Progenitor cell of endocrine pancreas (in vitro differentiated cells): ENCODE measurements at regions not wholly inside any gene's neighbourhood (a gene's known extent, or its start where the extent isn't known, plus 50 kb on each side); places are given as distances from the start of the nearest gene placed in this dataset.
"Not testable (repeated sequence)": the region's sequence is repeated elsewhere in the genome, so short reads cannot be mapped to it uniquely, and the experiment has no call there.

Experiments
- DNase-seq: peaks from one replicate; pipeline ENCODE4 v3.0.0; 2021; ENCODE audit warnings: low spot score; ENCODE audit not compliant: unreplicated experiment
- H3K27ac Mint-ChIP-seq: 2 replicates; pipeline ENCODE4 v1.8.0; 2021; ENCODE audit warnings: mild to moderate bottlenecking, moderate library complexity, mixed read lengths
- H3K27me3 Mint-ChIP-seq: 2 replicates; pipeline ENCODE4 v1.8.0; 2021; ENCODE audit warnings: mixed read lengths
- H3K36me3 Mint-ChIP-seq: 2 replicates; pipeline ENCODE4 v1.8.0; 2022; ENCODE audit warnings: mixed read lengths; ENCODE audit not compliant: insufficient read depth
- H3K4me1 Mint-ChIP-seq: 2 replicates; pipeline ENCODE4 v1.8.0; 2021; ENCODE audit warnings: low read depth, mixed read lengths
- H3K4me3 Mint-ChIP-seq: 2 replicates; pipeline ENCODE4 v1.8.0; 2021; ENCODE audit warnings: low read depth, mild to moderate bottlenecking, moderate library complexity, mixed read lengths
- H3K9me3 Mint-ChIP-seq: 2 replicates; pipeline ENCODE4 v1.8.0; 2021; ENCODE audit warnings: low read depth, mixed read lengths
- TF ChIP-seq, protein P1 (sequence below): fragments of 200-600 bp; sonication (generic); IDR thresholded peaks from one replicate; pipeline ENCODE4 v1.5.0; 2021; ENCODE audit warnings: antibody characterized with exemption, mild to moderate bottlenecking; ENCODE audit not compliant: unreplicated experiment

DNA sequence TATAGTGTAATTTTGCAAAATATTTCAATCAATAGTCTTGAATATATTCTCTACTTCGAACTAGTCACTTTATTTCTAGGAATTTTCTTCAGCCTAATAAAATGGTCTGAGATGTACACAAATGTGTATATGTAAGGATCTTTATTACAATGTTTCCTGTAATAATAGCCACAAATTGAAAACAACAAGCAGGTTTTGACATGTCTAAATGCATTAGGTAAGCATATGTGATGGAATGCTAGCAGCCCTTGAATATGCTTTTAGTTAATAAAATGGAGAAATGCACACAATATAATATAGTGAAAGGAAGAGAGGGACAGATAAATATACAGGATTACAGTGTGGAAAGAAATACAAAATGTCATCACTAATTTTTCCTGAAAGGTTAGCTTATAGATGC is 196.5 kb upstream of the IRX5 start:
- H3K27ac Mint-ChIP-seq = no peak overlapping the region
- no peaks in the 10 kb centered on the region for H3K36me3 Mint-ChIP-seq
- DNase-seq = no peak
- TF ChIP-seq, protein P1, sequence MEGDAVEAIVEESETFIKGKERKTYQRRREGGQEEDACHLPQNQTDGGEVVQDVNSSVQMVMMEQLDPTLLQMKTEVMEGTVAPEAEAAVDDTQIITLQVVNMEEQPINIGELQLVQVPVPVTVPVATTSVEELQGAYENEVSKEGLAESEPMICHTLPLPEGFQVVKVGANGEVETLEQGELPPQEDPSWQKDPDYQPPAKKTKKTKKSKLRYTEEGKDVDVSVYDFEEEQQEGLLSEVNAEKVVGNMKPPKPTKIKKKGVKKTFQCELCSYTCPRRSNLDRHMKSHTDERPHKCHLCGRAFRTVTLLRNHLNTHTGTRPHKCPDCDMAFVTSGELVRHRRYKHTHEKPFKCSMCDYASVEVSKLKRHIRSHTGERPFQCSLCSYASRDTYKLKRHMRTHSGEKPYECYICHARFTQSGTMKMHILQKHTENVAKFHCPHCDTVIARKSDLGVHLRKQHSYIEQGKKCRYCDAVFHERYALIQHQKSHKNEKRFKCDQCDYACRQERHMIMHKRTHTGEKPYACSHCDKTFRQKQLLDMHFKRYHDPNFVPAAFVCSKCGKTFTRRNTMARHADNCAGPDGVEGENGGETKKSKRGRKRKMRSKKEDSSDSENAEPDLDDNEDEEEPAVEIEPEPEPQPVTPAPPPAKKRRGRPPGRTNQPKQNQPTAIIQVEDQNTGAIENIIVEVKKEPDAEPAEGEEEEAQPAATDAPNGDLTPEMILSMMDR = no peak
- H3K4me3 Mint-ChIP-seq = no peak overlapping the region
- H3K4me1 Mint-ChIP-seq = peaks cover 3% of the 10 kb centered on the region
- H3K27me3 Mint-ChIP-seq = peaks cover 17% of the 10 kb centered on the region
- no peaks in the 10 kb centered on the region for H3K9me3 Mint-ChIP-seq

DNA sequence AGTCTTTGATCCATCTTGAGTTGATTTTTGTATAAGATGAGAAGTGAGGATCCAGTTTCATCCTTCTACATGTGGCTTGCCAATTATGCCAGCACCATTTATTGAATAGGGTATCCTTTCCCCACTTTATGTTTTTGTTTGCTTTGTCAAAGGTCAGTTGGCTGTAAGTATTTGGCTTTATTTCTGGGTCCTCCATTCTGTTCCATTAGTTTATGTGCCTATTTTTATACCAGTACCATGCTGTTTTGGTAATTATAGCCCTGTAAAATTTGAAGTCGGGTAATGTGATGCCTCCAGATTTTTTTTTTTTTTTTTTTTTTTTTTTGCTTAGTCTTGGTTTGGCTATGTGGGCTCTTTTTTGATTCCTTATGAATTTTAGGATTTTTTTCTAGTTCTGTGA is 203.0 kb upstream of the IRX5 start:
- H3K4me1 Mint-ChIP-seq, H3K36me3 Mint-ChIP-seq, H3K27ac Mint-ChIP-seq, H3K9me3 Mint-ChIP-seq, H3K27me3 Mint-ChIP-seq, H3K4me3 Mint-ChIP-seq, DNase-seq: not testable (repeated sequence)

DNA sequence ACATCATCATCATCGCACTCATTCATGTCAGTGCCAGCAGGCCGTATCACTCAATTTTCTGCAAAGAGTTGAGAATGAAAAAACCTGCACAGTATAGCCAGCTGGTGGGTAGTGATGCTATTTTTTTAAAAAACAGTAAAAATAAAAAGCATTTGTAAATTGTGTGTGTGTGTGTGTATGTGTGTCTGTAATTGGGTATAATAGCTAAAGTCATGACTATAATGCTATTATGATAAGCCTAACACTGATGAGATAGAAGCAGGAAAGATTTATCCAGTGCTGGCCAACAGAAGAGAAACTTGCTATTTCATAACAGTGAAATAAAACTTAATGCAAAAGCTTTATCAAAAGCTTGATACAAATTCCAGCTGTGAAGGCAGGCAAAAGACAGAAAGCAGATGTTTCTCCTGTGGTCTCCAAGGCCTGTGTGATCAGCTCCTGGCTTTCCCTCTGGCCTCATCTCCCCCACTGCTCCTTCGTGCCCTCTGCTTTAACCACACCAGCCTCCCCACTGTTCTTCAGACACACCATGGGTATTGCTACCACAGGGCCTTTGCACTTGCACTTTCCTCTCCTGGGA is 206.2 kb upstream of the IRX5 start:
- TF ChIP-seq, protein P1 = no peak
- Mint-ChIP-seq H3K27me3 (peaks cover 12% of the 10 kb centered on the region), H3K4me3 (no peak overlapping the region), H3K9me3 (peaks cover 3% of the 10 kb centered on the region), H3K27ac (no peak overlapping the region), H3K36me3 (no peaks in the 10 kb centered on the region), H3K4me1 (peaks cover 3% of the 10 kb centered on the region)
- DNase-seq = no peak

DNA sequence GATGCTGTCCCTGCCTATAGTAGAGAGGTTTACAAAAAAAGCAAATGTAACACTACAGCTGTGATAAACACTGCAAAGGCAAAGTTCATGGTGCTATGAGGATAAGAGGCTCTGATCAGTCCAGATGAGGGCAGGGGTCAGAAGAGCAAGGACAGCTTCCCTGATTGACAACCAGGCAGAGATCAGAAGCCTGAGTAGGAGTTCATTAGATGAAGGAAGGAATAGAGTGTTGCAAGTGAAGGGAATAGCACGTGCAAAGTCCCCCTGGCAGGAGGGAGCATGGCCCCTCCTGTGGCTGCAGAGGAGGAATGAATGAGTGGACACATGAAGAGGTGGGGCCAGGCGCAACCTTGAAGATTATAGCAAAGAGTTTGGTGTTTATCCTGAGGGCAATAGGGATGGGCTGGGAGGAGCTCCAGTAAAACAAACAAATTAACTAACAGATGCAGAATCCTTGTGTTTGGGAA is 208.4 kb upstream of the IRX5 start:
- no peak overlapping the region for H3K4me3 Mint-ChIP-seq
- peaks cover 7% of the 10 kb centered on the region for H3K9me3 Mint-ChIP-seq
- no peak overlapping the region for H3K27ac Mint-ChIP-seq
- H3K4me1 Mint-ChIP-seq = peaks cover 3% of the 10 kb centered on the region
- peaks cover 13% of the 10 kb centered on the region for H3K27me3 Mint-ChIP-seq
- no peak for DNase-seq
- TF ChIP-seq, protein P1 = no peak
- H3K36me3 Mint-ChIP-seq = no peaks in the 10 kb centered on the region

DNA sequence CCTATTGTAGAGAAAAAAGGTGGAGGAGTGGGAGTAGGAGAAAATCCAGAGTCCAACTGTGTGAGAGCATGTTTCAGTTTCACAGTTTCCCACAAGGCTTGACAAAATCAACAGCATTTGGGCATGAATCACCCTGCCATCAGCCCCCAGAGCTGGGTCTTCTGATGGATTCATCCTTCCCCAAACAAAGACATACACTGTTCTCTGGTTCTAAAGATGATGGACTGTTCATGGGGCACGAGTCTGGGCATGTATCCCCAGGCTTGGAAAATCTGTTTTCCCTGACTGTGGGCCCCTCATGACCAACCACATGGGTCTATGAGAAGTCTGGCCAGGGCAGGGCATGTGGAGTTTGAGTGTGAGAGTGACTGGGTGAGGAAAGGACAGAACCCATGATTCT is 210.4 kb upstream of the IRX5 start:
- Mint-ChIP-seq H3K36me3 (no peaks in the 10 kb centered on the region), H3K4me1 (peaks cover 3% of the 10 kb centered on the region), H3K4me3 (no peak overlapping the region), H3K9me3 (peaks cover 4% of the 10 kb centered on the region), H3K27ac (no peak overlapping the region), H3K27me3 (peaks cover 20% of the 10 kb centered on the region)
- no peak for DNase-seq
- TF ChIP-seq, protein P1 = no peak

DNA sequence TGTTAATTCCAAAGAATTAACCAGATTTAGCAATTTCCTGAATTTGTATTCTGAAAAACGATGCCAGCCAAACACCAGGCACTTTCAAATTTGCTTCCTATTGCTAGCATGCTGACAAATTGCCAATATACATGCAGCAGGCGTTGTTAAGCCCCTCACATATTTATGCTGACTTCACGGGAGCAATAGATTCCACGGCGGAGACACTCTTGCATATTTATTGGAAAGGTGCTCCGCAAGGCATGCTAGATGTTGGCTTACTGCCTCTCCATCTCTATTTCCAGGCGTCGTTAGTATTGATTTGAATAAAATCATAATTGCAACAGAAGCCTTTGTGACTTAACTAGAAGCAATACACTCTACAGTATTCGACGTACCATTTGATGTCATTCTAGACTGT is 211.0 kb upstream of the IRX5 start:
- H3K27ac Mint-ChIP-seq = no peak overlapping the region
- no peak for DNase-seq
- H3K4me3 Mint-ChIP-seq = no peak overlapping the region
- H3K9me3 Mint-ChIP-seq = peaks cover 4% of the 10 kb centered on the region
- H3K36me3 Mint-ChIP-seq = no peaks in the 10 kb centered on the region
- TF ChIP-seq, protein P1 = no peak
- peaks cover 3% of the 10 kb centered on the region for H3K4me1 Mint-ChIP-seq
- H3K27me3 Mint-ChIP-seq = peaks cover 20% of the 10 kb centered on the region
